GM21786 (cell line): ENCODE measurements at regions not wholly inside any gene's neighbourhood (a gene's known extent, or its start where the extent isn't known, plus 50 kb on each side); places are given as distances from the start of the nearest gene placed in this dataset.

Source experiments
- ATAC-seq: cut with Tn5 transposase; IDR thresholded peaks from one replicate; pipeline ENCODE4 v1.9.1; 2021; ENCODE audit not compliant: unreplicated experiment

GRCh38 chr15:77739591-77740378, 107.1 kb upstream of the LINGO1 start:
- no peak for ATAC-seq

DNA sequence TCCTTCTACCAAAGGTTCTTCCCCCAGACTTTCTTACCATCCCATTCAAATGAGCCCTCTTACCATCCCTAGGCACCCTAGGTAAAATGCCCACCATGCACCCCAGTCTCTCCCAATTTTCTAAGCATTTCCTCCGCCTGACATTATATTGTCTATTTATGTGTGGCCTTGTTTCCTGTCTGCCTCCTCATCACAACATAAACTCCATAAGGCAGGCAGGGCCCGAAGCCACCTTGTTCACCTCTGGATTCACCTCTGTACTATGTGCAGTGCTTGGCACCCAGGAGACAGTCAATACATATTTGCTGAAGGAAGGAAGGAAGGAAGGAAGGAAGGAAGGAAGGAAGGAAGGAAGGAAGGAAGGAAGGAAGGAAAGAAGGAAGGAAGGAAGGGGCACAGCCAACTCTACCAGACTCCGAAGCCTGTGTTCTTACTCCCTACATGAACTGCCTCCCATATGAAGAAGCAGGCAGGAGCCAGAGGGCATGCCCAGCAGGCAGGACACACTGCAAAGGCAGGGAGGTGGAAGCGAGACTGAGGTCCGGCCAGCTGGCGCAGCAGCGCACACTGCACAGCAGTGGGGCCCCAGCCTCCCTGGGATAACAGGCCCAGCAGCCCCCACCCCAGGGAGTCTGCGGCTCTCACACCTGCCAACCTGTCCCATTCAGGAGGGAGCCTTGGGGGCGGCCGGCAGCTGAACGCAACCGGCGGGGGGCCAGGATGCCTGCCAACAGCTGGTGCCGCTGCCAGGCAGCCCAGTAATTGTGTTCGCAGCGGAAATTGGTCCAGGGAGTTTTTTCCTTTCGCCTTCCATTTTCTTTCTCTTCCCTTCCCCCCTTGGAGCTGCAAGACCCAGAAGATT, 106.0 kb upstream of the LINGO1 start:
- no peak for ATAC-seq

DNA sequence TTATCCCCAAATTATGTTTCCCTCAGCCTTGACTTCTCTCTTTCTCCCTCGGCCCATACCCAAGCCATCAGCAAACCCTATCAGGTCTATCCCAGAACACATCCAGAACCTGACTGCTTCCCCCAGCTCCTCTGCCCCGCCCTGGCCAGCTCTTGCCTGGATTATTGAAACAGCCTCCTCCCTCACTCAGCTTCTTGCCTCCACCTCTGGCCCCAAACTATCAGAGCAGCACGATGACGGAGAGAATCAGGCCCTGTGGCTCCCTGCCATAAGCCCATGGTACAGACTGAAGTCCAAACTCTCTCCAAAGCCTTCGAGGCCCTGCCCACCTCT, 105.3 kb upstream of the LINGO1 start:
- ATAC-seq = no peak

- no peak for ATAC-seq
Measured at GRCh38 chr15:77737238-77738037, 104.7 kb upstream of the LINGO1 start.

DNA sequence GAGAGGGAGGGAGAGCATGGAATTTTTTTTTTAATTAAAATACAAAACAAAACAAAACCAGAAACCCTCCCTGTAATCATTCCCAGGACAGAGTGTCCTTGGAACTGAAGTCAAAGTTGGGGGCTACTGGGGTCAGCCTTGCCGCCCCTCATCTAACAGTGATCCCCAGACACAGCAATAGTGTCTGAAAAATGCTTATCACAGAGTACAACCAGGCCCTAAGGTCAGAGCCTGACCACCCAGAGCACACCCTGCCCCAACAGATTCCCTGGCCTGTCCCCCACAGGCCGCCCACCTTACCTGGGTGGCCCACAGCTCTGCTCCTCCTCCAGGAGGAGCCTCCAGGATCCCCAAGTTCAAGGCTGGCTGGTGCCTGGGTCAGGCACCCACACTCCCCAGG, 101.6 kb upstream of the LINGO1 start:
- ATAC-seq = no peak

- no peak for ATAC-seq
Measured at GRCh38 chr15:77733579-77734300, 101.0 kb upstream of the LINGO1 start.

- ATAC-seq = no peak
Measured at GRCh38 chr15:77732514-77733335, 100.0 kb upstream of the LINGO1 start.

- no peak for ATAC-seq
Measured at GRCh38 chr15:77731945-77732344, 99.2 kb upstream of the LINGO1 start.

DNA sequence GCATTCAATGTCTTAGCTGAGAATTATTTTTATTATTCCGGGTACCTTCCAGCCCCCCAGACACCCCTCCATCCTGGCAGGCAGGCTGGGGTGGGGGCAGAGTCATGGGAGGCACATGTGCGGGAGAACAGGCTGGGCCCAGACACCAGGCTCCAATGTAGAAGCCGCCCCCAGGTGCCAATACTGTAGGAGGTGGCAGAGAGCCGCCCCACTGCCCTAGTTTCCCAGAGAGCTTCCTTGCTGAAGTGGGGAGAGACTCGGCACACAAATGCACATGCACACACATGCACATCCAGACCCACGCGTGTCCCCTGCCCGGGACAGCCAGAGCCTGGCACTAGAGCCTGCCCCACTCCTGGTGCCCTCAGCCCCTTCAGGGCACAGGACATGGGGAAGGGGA, 98.4 kb upstream of the LINGO1 start:
- ATAC-seq = no peak

DNA sequence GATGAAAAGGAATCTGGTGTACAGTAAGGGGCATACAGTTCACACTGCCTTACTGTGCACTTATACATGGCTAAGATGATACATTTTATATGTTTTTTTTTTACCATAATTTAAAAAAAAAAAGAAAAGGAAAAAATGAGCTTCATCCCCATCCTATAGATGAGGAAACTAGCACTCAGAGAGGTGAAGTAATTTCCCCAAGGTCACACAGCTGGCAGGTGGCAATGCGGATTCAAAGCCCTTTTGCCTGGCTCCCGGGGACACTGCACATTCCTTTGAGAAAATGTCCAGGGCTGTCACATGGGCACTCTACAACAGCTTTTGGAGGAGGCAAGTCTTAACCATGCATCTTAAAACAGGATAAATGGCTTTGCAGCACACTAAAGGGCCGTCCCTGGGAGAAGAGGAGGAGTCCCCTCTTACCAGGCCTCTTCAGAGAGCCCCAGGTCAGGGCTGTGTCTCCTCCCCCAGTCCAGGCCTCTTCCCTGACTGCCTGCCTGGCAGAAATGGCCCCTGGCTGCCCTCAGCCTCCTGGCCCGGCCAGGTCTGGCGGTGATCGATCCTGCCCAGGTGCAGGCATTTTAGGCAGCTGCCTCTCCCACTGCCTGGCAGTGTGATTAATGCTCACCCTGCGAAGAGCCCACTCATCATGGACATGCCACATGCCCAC, 95.1 kb upstream of the LINGO1 start:
- ATAC-seq = no peak

- ATAC-seq = no peak
Measured at GRCh38 chr15:77724715-77725114, 92.0 kb upstream of the LINGO1 start.

DNA sequence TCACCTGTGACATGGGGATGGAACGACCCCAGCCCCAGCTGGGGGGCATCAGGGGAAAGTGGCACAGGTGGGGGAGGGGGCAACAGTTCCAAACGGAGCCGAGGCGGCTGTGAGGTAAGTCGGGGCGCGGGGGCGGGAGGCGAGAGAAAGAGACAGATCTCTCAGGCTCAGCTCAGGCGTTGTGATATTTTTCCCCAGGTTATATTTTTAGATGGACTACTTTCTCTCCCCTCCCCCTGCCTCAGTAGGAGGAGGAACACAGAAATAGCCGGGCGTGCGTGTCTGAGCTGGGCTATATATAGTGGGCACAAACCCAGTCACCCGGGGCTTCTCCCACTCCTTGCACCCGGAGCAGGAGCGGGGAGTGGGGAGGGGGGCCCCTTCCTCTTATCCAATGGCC, 91.0 kb upstream of the LINGO1 start:
- no peak for ATAC-seq

DNA sequence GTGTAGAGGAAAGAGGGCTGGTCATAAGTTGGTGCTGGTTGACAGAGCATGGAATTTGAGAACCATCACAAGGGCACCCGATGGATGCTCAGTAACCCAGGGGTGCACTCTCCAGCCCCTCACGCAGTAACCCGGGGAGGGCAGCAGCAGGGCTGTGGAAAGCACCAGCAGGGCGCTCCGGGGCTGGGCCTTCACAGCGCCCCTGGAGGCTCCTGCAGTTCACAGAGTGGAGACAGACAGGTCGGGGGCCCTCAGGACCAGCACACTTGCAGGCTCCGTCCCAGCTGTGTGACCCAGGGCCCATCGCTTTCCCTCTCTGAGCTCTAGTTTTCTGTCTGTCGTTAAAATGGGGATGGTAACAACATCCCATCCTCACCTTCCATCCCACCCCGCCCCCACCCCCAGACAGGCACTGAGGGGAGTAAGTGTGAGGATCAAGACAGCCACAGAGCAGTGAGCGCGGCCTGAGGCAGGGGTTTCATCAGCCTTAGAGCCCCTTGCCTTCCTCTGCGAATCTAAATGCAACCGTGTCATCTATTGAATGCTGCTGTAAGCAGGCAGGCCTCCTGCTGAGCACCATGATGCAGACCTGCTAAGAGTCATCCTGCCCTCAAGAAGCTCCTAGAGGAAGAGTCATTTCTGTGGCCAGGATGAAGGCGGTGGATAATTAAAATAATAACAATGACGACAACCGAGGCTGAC, 90.2 kb upstream of the LINGO1 start:
- ATAC-seq = no peak

GRCh38 chr15:77721963-77722362, 89.3 kb upstream of the LINGO1 start:
- ATAC-seq = no peak

DNA sequence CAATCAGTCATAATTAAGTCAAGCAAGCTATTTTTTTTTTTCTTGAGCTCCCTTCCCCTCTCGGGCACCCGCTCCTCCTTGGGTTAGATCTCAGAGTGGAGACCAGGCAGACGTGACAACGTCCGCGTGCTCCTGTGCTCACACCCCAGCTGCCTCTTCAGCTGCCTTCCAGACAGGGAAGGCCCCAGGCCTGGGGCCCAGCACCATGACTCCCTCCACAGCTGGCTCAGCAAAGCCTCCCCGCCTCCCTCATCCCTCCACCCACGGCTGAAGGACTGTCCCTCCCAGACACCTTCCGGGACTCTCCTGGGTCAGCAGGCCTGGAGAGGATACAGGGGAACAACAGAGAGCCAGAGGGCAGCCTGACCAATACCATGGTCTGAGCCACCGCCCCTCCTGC, 87.9 kb upstream of the LINGO1 start:
- ATAC-seq = no peak

DNA sequence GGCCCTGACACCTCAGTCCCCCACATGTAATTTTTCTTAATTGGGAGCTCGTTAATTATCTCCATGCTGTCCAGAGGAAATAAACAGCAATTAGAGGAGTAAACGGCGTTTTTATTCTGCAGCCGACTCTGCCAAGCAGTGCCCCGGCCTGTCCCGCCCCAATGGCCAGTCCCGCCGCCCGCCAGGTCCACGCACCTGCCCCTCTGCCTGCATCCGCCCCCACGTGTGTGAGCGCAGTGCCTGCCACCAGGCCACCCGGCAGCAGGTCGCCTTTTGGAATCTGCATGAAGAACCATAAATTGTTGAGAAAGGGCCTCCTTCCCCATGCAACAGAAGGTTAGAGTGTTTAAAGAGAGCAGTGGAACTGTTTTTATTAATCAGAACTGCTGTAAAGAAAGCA, 87.5 kb upstream of the LINGO1 start:
- ATAC-seq = no peak

GRCh38 chr15:77719450-77719849, 86.7 kb upstream of the LINGO1 start:
- no peak for ATAC-seq

- ATAC-seq = no peak
Measured at GRCh38 chr15:77717333-77717990, 84.8 kb upstream of the LINGO1 start.
